T-cell (primary cell): ENCODE measurements at regions not wholly inside any gene's neighbourhood (a gene's known extent, or its start where the extent isn't known, plus 50 kb on each side); places are given as distances from the start of the nearest gene placed in this dataset.

Experiments
- ATAC-seq, 4 experiments: fragments of 200-7000 bp in 3 of 4; fragments of 150-1000 bp in 1 of 4; cut with Tn5 transposase; replicated peaks in 1 of 4; 1 replicate in 3 of 4; 2 replicates in 1 of 4; pipeline ENCODE4 v1.10.0; 2021; ENCODE audit warnings: moderate library complexity in 3 of 4, mild to moderate bottlenecking in 2 of 4, moderate number of reproducible peaks in 1 of 4
- CTCF ChIA-PET, 2 donors: fragments of 300-600 bp; sonication (Branson Sonifier 250); formaldehyde crosslinking; loops; one replicate each; lab custom pipeline; 2022; ENCODE audit warnings: antibody characterized with exemption in 2 of 2; lab: Charles Lee
- POLR2A ChIA-PET, 2 donors: fragments of 300-600 bp; sonication (Branson Sonifier 250); formaldehyde crosslinking; loops; one replicate each; lab custom pipeline; 2022; ENCODE audit warnings: antibody characterized with exemption in 2 of 2; lab: Charles Lee
- DNase-seq, 35 experiments: peaks; one replicate each; pipeline versions ENCODE4 v3.0.0 to v3.0.0-alpha.2; 2013 to 2023
- H3K27ac ChIP-seq: one replicate; pipeline ENCODE4 v1.5.1; 2013; ENCODE audit warnings: low read length
- H3K27me3 ChIP-seq, 2 experiments: replicated peaks in 1 of 2; 1 replicate in 1 of 2; 2 replicates in 1 of 2; pipeline versions ENCODE4 v1.6.1 to v1.7.0; 2013; ENCODE audit warnings: low read length in 1 of 2, mixed read lengths in 1 of 2; ENCODE audit not compliant: control insufficient read depth in 2 of 2, insufficient read depth in 2 of 2; ENCODE audit errors: extremely low read depth in 1 of 2
- H3K36me3 ChIP-seq, 2 donors: 1 replicate in 1 of 2; 2 replicates in 1 of 2; pipeline versions ENCODE4 v1.6.1 to v1.7.0; 2013; ENCODE audit warnings: low read length in 1 of 2; ENCODE audit not compliant: control insufficient read depth in 2 of 2, insufficient read depth in 1 of 2; ENCODE audit errors: extremely low read depth in 1 of 2
- H3K4me1 ChIP-seq, 2 experiments: 1 replicate in 1 of 2; 2 replicates in 1 of 2; pipeline versions ENCODE4 v1.6.1 to v1.7.0; 2013; ENCODE audit warnings: low read length in 2 of 2, mixed read lengths in 1 of 2; ENCODE audit not compliant: insufficient read depth in 2 of 2, control insufficient read depth in 1 of 2; ENCODE audit errors: extremely low read depth in 1 of 2
- H3K4me3 ChIP-seq, 2 donors: 1 replicate in 1 of 2; 2 replicates in 1 of 2; pipeline versions ENCODE4 v1.5.1 to v1.7.0; 2013; ENCODE audit warnings: mild to moderate bottlenecking in 2 of 2, low read length in 1 of 2, moderate library complexity in 1 of 2; ENCODE audit not compliant: control insufficient read depth in 1 of 2; ENCODE audit errors: extremely low read depth in 1 of 2
- H3K9me3 ChIP-seq: 2 replicates; pipeline ENCODE4 v1.7.0; 2013
- H3K27ac Mint-ChIP-seq, 2 donors: one replicate each; pipeline ENCODE4 v1.8.0; 2020 to 2021; ENCODE audit warnings: mild to moderate bottlenecking in 2 of 2, mixed read lengths in 2 of 2
- H3K27me3 Mint-ChIP-seq, 2 donors: one replicate each; pipeline ENCODE4 v1.8.0; 2021 to 2022; ENCODE audit warnings: mixed read lengths in 2 of 2
- H3K36me3 Mint-ChIP-seq: one replicate; pipeline ENCODE4 v1.8.0; 2021; ENCODE audit warnings: mixed read lengths
- H3K4me1 Mint-ChIP-seq, 3 donors: one replicate each; pipeline ENCODE4 v1.8.0; 2020 to 2022; ENCODE audit warnings: mixed read lengths in 3 of 3, mild to moderate bottlenecking in 1 of 3
- H3K4me3 Mint-ChIP-seq, 3 donors: one replicate each; pipeline ENCODE4 v1.8.0; 2020 to 2022; ENCODE audit warnings: mild to moderate bottlenecking in 3 of 3, mixed read lengths in 3 of 3, moderate library complexity in 3 of 3
- H3K9me3 Mint-ChIP-seq, 3 donors: one replicate each; pipeline ENCODE4 v1.8.0; 2020 to 2022; ENCODE audit warnings: mixed read lengths in 3 of 3
- WGBS: methylation state at CpG from one replicate; pipeline ENCODE4 v1.1.5; 2013; ENCODE audit warnings: missing lambda C conversion rate; ENCODE audit not compliant: insufficient coverage; 5-methylcytosine and 5-hydroxymethylcytosine counted together

- Mint-ChIP-seq H3K36me3 (peaks cover 8% of the 10 kb centered on the region), H3K9me3 (peaks cover 6 to 9% (median 8%) of the 10 kb centered on the region in 3 donors), H3K27ac (no peak overlapping the region), H3K4me1 (no peaks in the 10 kb centered on the region), H3K27me3 (peaks cover 0 to 3% of the 10 kb centered on the region in 2 donors), H3K4me3 (no peak overlapping the region)
- peaks cover 0 to 6% of the 10 kb centered on the region in 2 experiments for H3K27me3 ChIP-seq
- ATAC-seq (no peak), DNase-seq (no peak)
- no peak overlapping the region for H3K27ac ChIP-seq
- H3K4me3 ChIP-seq: no peak overlapping the region
- H3K36me3 ChIP-seq: no peaks in the 10 kb centered on the region
- no peaks in the 10 kb centered on the region for H3K9me3 ChIP-seq
- ChIA-PET POLR2A (no interaction called here), CTCF (no interaction called here)
- WGBS: 84% methylated on average over 16 of the region's 21 CpGs
- no peaks in the 10 kb centered on the region for H3K4me1 ChIP-seq
Observed at GRCh38 chr6:166712286-166713228, 85.5 kb upstream of the RPS6KA2 start.

- ATAC-seq (no peak), DNase-seq (no peak)
- Histone ChIP-seq H3K36me3 (no peaks in the 10 kb centered on the region), H3K4me3 (no peak overlapping the region), H3K27me3 (peaks cover 0 to 6% of the 10 kb centered on the region in 2 experiments), H3K4me1 (no peaks in the 10 kb centered on the region), H3K27ac (no peak overlapping the region), H3K9me3 (no peaks in the 10 kb centered on the region)
- H3K36me3 Mint-ChIP-seq: peaks cover 8% of the 10 kb centered on the region
- no peaks in the 10 kb centered on the region for H3K4me1 Mint-ChIP-seq
- H3K27ac Mint-ChIP-seq: no peak overlapping the region
- no CpG with 5 or more reads among the region's 2 CpGs for WGBS
- H3K4me3 Mint-ChIP-seq: no peak overlapping the region
- H3K27me3 Mint-ChIP-seq: peaks cover 6 to 9% of the 10 kb centered on the region in 2 donors
- ChIA-PET CTCF (no interaction called here), POLR2A (no interaction called here)
- H3K9me3 Mint-ChIP-seq: peaks cover 6 to 9% (median 8%) of the 10 kb centered on the region in 3 donors
Observed at GRCh38 chr6:166710084-166710483, 83.0 kb upstream of the RPS6KA2 start.

GRCh38 chr6:166708460-166708859 is 81.4 kb upstream of the RPS6KA2 start:
- Mint-ChIP-seq H3K9me3 (peaks cover 6 to 9% (median 8%) of the 10 kb centered on the region in 3 donors), H3K4me3 (no peak overlapping the region), H3K4me1 (no peaks in the 10 kb centered on the region), H3K27ac (no peak overlapping the region), H3K27me3 (peaks cover 6 to 15% of the 10 kb centered on the region in 2 donors), H3K36me3 (peaks cover 8% of the 10 kb centered on the region)
- ATAC-seq: no peak
- Histone ChIP-seq H3K4me1 (no peaks in the 10 kb centered on the region), H3K36me3 (no peaks in the 10 kb centered on the region), H3K9me3 (no peaks in the 10 kb centered on the region), H3K27me3 (peaks cover 0 to 6% of the 10 kb centered on the region in 2 experiments), H3K27ac (no peak overlapping the region), H3K4me3 (no peak overlapping the region)
- POLR2A ChIA-PET: no interaction called here
- no peak for DNase-seq
- WGBS: 92% methylated on average over 3 of the region's 4 CpGs
- CTCF ChIA-PET: no interaction called here

GRCh38 chr6:166707045-166707444 is 80.0 kb upstream of the RPS6KA2 start:
- H3K36me3 Mint-ChIP-seq: peaks cover 8% of the 10 kb centered on the region
- no peak overlapping the region for H3K27ac Mint-ChIP-seq
- H3K9me3 ChIP-seq: no peaks in the 10 kb centered on the region
- H3K9me3 Mint-ChIP-seq: peaks cover 6 to 9% (median 8%) of the 10 kb centered on the region in 3 donors
- H3K36me3 ChIP-seq: no peaks in the 10 kb centered on the region
- peaks cover 6 to 15% of the 10 kb centered on the region in 2 donors for H3K27me3 Mint-ChIP-seq
- H3K4me3 Mint-ChIP-seq: no peak overlapping the region
- no peaks in the 10 kb centered on the region for H3K4me1 ChIP-seq
- WGBS: 46% methylated on average over 8 of the region's 10 CpGs
- DNase-seq: peak in 3 of 35 experiments; percentile 2 to 13 (median 10)
- peaks cover 0 to 2% of the 10 kb centered on the region in 2 experiments for H3K27me3 ChIP-seq
- H3K4me3 ChIP-seq: no peak overlapping the region
- POLR2A ChIA-PET: no interaction called here
- ATAC-seq: no peak
- H3K4me1 Mint-ChIP-seq: no peaks in the 10 kb centered on the region
- H3K27ac ChIP-seq: no peak overlapping the region
- CTCF ChIA-PET: no interaction called here

- DNase-seq: no peak
- Histone ChIP-seq H3K4me1 (no peaks in the 10 kb centered on the region), H3K27me3 (no peaks in the 10 kb centered on the region), H3K27ac (no peak overlapping the region), H3K36me3 (no peaks in the 10 kb centered on the region), H3K9me3 (no peaks in the 10 kb centered on the region), H3K4me3 (no peak overlapping the region)
- Mint-ChIP-seq H3K27ac (no peak overlapping the region), H3K4me1 (no peaks in the 10 kb centered on the region), H3K4me3 (no peak overlapping the region), H3K9me3 (no peaks in the 10 kb centered on the region), H3K36me3 (peaks cover 3% of the 10 kb centered on the region), H3K27me3 (peaks cover 6 to 18% of the 10 kb centered on the region in 2 donors)
- CTCF ChIA-PET: no interaction called here
- no peak for ATAC-seq
- 85% methylated on average over 5 of the region's 7 CpGs for WGBS
- POLR2A ChIA-PET: no interaction called here
Observed at GRCh38 chr6:166705069-166705468, 78.0 kb upstream of the RPS6KA2 start.

GRCh38 chr6:166704171-166704570 is 77.1 kb upstream of the RPS6KA2 start:
- H3K9me3 ChIP-seq: no peaks in the 10 kb centered on the region
- Mint-ChIP-seq H3K4me3 (no peak overlapping the region), H3K36me3 (peaks cover 3% of the 10 kb centered on the region), H3K4me1 (no peaks in the 10 kb centered on the region), H3K27me3 (peaks cover 6 to 18% of the 10 kb centered on the region in 2 donors), H3K27ac (no peak overlapping the region), H3K9me3 (no peaks in the 10 kb centered on the region)
- WGBS: 85% methylated on average over 4 of the region's 7 CpGs
- DNase-seq (no peak), ATAC-seq (no peak)
- H3K4me3 ChIP-seq: no peak overlapping the region
- CTCF ChIA-PET: no interaction called here
- no peaks in the 10 kb centered on the region for H3K27me3 ChIP-seq
- H3K4me1 ChIP-seq: no peaks in the 10 kb centered on the region
- POLR2A ChIA-PET: no interaction called here
- no peaks in the 10 kb centered on the region for H3K36me3 ChIP-seq
- H3K27ac ChIP-seq: no peak overlapping the region
